HG03354 (cell line): ENCODE measurements at regions not wholly inside any gene's neighbourhood (a gene's known extent, or its start where the extent isn't known, plus 50 kb on each side); places are given as distances from the start of the nearest gene placed in this dataset.

Experiments
- ATAC-seq: cut with Tn5 transposase; IDR thresholded peaks from one replicate; pipeline ENCODE4 v1.9.1; 2021; ENCODE audit warnings: mild to moderate bottlenecking; ENCODE audit not compliant: unreplicated experiment, poor library complexity, severe bottlenecking

- ATAC-seq = no peak
These were observed 59.6 kb upstream of the CDH13 start for GRCh38 chr16:82567175-82567574.

GRCh38 chr16:82563401-82563800, 63.4 kb upstream of the CDH13 start:
- no peak for ATAC-seq

GRCh38 chr16:82562183-82562683, 64.5 kb upstream of the CDH13 start:
- no peak for ATAC-seq

GRCh38 chr16:82560805-82561325, 65.9 kb upstream of the CDH13 start:
- no peak for ATAC-seq

- no peak for ATAC-seq
These were observed 82.2 kb upstream of the CDH13 start for GRCh38 chr16:82544378-82545160.

GRCh38 chr16:82542714-82543113, 84.1 kb upstream of the CDH13 start:
- no peak for ATAC-seq

- ATAC-seq = no peak
These were observed 85.7 kb upstream of the CDH13 start for GRCh38 chr16:82541103-82541502.

- no peak for ATAC-seq
These were observed 91.0 kb upstream of the CDH13 start for GRCh38 chr16:82535764-82536163.

- no peak for ATAC-seq
These were observed 91.5 kb upstream of the CDH13 start for GRCh38 chr16:82535262-82535661.

GRCh38 chr16:82533189-82533588, 93.6 kb upstream of the CDH13 start:
- no peak for ATAC-seq

GRCh38 chr16:82530883-82531282, 95.9 kb upstream of the CDH13 start:
- no peak for ATAC-seq

- no peak for ATAC-seq
These were observed 99.7 kb upstream of the CDH13 start for GRCh38 chr16:82527101-82527500.

- no peak for ATAC-seq
These were observed 101.8 kb upstream of the CDH13 start for GRCh38 chr16:82524976-82525375.

GRCh38 chr16:82523815-82524214, 103.0 kb upstream of the CDH13 start:
- no peak for ATAC-seq

- ATAC-seq = no peak
These were observed 104.7 kb upstream of the CDH13 start for GRCh38 chr16:82522026-82522425.

GRCh38 chr16:82518811-82519210, 108.0 kb upstream of the CDH13 start:
- ATAC-seq = no peak

- no peak for ATAC-seq
These were observed 112.5 kb upstream of the CDH13 start for GRCh38 chr16:82514262-82514661.

- ATAC-seq = no peak
These were observed 115.9 kb upstream of the CDH13 start for GRCh38 chr16:82510789-82511305.

- ATAC-seq = no peak
These were observed 116.9 kb upstream of the CDH13 start for GRCh38 chr16:82509691-82510430.
